Activated CD4-positive, alpha-beta T cell treated with anti-CD3 and anti-CD28 coated beads, Interleukin-2, amount 10 ng/mL, durations not matched to agents 24 days and 14 days (primary cell): ENCODE measurements at regions not wholly inside any gene's neighbourhood (a gene's known extent, or its start where the extent isn't known, plus 50 kb on each side); places are given as distances from the start of the nearest gene placed in this dataset.
"Not testable (repeated sequence)": the region's sequence is repeated elsewhere in the genome, so short reads cannot be mapped to it uniquely, and the experiment has no call there.

Experiments used
- DNase-seq: peaks from one replicate; pipeline ENCODE4 v3.0.0; 2022
- H3K27ac Mint-ChIP-seq: one replicate; pipeline ENCODE4 v1.8.0; 2022; ENCODE audit warnings: mild to moderate bottlenecking, mixed read lengths
- H3K27me3 Mint-ChIP-seq: one replicate; pipeline ENCODE4 v1.8.0; 2022; ENCODE audit warnings: mixed read lengths
- H3K36me3 Mint-ChIP-seq: one replicate; pipeline ENCODE4 v1.8.0; 2022; ENCODE audit warnings: low read depth, mild to moderate bottlenecking, mixed read lengths
- H3K4me1 Mint-ChIP-seq: one replicate; pipeline ENCODE4 v1.8.0; 2021; ENCODE audit warnings: mixed read lengths
- H3K4me3 Mint-ChIP-seq: one replicate; pipeline ENCODE4 v1.8.0; 2022; ENCODE audit warnings: mild to moderate bottlenecking, moderate library complexity, mixed read lengths
- H3K9me3 Mint-ChIP-seq: one replicate; pipeline ENCODE4 v1.8.0; 2021; ENCODE audit warnings: mixed read lengths
- intact Hi-C: fragments of 100-400 bp; cut with micrococcal nuclease; formaldehyde crosslinking; loops from one replicate; pipeline ENCODE4 v1.15.1; 2023

GRCh38 chr3:163547014-163547685, 1531.1 kb downstream of the SI start:
- intact Hi-C loops = no loop called here
- H3K27ac Mint-ChIP-seq = no peak overlapping the region
- no peaks in the 10 kb centered on the region for H3K4me1 Mint-ChIP-seq
- no peaks in the 10 kb centered on the region for H3K9me3 Mint-ChIP-seq
- H3K36me3 Mint-ChIP-seq = no peaks in the 10 kb centered on the region
- no peaks in the 10 kb centered on the region for H3K27me3 Mint-ChIP-seq
- no peak for DNase-seq
- no peak overlapping the region for H3K4me3 Mint-ChIP-seq

- H3K27me3 Mint-ChIP-seq = no peaks in the 10 kb centered on the region
- no peak for DNase-seq
Observed at GRCh38 chr3:163543662-163544061, 1534.6 kb downstream of the SI start.

GRCh38 chr3:163541629-163542028, 1536.7 kb downstream of the SI start:
- Mint-ChIP-seq H3K9me3 (no peaks in the 10 kb centered on the region), H3K4me1 (no peaks in the 10 kb centered on the region), H3K27ac (no peak overlapping the region), H3K27me3 (no peaks in the 10 kb centered on the region), H3K4me3 (no peak overlapping the region), H3K36me3 (no peaks in the 10 kb centered on the region)
- intact Hi-C loops = no loop called here
- no peak for DNase-seq

More at GRCh38 chr3:163543662-163544061, 1534.6 kb downstream of the SI start:
- H3K4me3 Mint-ChIP-seq = no peak overlapping the region
- intact Hi-C loops = no loop called here
- no peaks in the 10 kb centered on the region for H3K4me1 Mint-ChIP-seq
- no peak overlapping the region for H3K27ac Mint-ChIP-seq
- no peaks in the 10 kb centered on the region for H3K9me3 Mint-ChIP-seq
- no peaks in the 10 kb centered on the region for H3K36me3 Mint-ChIP-seq

- Mint-ChIP-seq H3K27me3 (no peaks in the 10 kb centered on the region), H3K4me3 (no peak overlapping the region), H3K4me1 (no peaks in the 10 kb centered on the region), H3K9me3 (no peaks in the 10 kb centered on the region), H3K36me3 (no peaks in the 10 kb centered on the region), H3K27ac (no peak overlapping the region)
- DNase-seq = no peak
- intact Hi-C loops = no loop called here
Observed at GRCh38 chr3:163538387-163538786, 1539.9 kb downstream of the SI start.

- intact Hi-C loops = no loop called here
- no peaks in the 10 kb centered on the region for H3K4me1 Mint-ChIP-seq
- H3K9me3 Mint-ChIP-seq = peaks cover 3% of the 10 kb centered on the region
- DNase-seq = no peak
- no peaks in the 10 kb centered on the region for H3K36me3 Mint-ChIP-seq
- no peak overlapping the region for H3K27ac Mint-ChIP-seq
- no peak overlapping the region for H3K4me3 Mint-ChIP-seq
- no peaks in the 10 kb centered on the region for H3K27me3 Mint-ChIP-seq
Observed at GRCh38 chr3:163533381-163533780, 1544.9 kb downstream of the SI start.

- Mint-ChIP-seq H3K9me3 (no peaks in the 10 kb centered on the region), H3K27ac (no peak overlapping the region), H3K36me3 (no peaks in the 10 kb centered on the region), H3K4me3 (no peak overlapping the region), H3K4me1 (no peaks in the 10 kb centered on the region), H3K27me3 (no peaks in the 10 kb centered on the region)
- no peak for DNase-seq
- intact Hi-C loops = no loop called here
Observed at GRCh38 chr3:163523375-163523774, 1554.9 kb downstream of the SI start.

- intact Hi-C loops = no loop called here
- no peak for DNase-seq
- H3K4me3 Mint-ChIP-seq = no peak overlapping the region
- H3K4me1 Mint-ChIP-seq = no peaks in the 10 kb centered on the region
- no peaks in the 10 kb centered on the region for H3K9me3 Mint-ChIP-seq
- no peak overlapping the region for H3K27ac Mint-ChIP-seq
- H3K36me3 Mint-ChIP-seq = no peaks in the 10 kb centered on the region
- no peaks in the 10 kb centered on the region for H3K27me3 Mint-ChIP-seq
Observed at GRCh38 chr3:163521261-163521660, 1557.0 kb downstream of the SI start.

- H3K9me3 Mint-ChIP-seq = no peaks in the 10 kb centered on the region
- no peaks in the 10 kb centered on the region for H3K27me3 Mint-ChIP-seq
- no peak for DNase-seq
- no peak overlapping the region for H3K27ac Mint-ChIP-seq
- intact Hi-C loops = no loop called here
- no peaks in the 10 kb centered on the region for H3K36me3 Mint-ChIP-seq
- H3K4me1 Mint-ChIP-seq = no peaks in the 10 kb centered on the region
- no peak overlapping the region for H3K4me3 Mint-ChIP-seq
Observed at GRCh38 chr3:163518065-163518464, 1560.2 kb downstream of the SI start.

GRCh38 chr3:163513149-163513657, 1565.1 kb downstream of the SI start:
- no peak overlapping the region for H3K4me3 Mint-ChIP-seq
- no peak for DNase-seq
- no peaks in the 10 kb centered on the region for H3K4me1 Mint-ChIP-seq
- no peaks in the 10 kb centered on the region for H3K9me3 Mint-ChIP-seq
- no peaks in the 10 kb centered on the region for H3K27me3 Mint-ChIP-seq
- intact Hi-C loops = no loop called here
- H3K27ac Mint-ChIP-seq = no peak overlapping the region
- no peaks in the 10 kb centered on the region for H3K36me3 Mint-ChIP-seq

GRCh38 chr3:163508206-163508605, 1570.1 kb downstream of the SI start:
- DNase-seq = no peak
- no peaks in the 10 kb centered on the region for H3K4me1 Mint-ChIP-seq
- intact Hi-C loops = no loop called here
- H3K27me3 Mint-ChIP-seq = no peaks in the 10 kb centered on the region
- no peak overlapping the region for H3K27ac Mint-ChIP-seq
- no peaks in the 10 kb centered on the region for H3K36me3 Mint-ChIP-seq
- H3K9me3 Mint-ChIP-seq = no peaks in the 10 kb centered on the region
- no peak overlapping the region for H3K4me3 Mint-ChIP-seq

GRCh38 chr3:163504974-163505373, 1573.3 kb downstream of the SI start:
- Mint-ChIP-seq H3K27ac (no peak overlapping the region), H3K9me3 (no peaks in the 10 kb centered on the region), H3K4me3 (no peak overlapping the region), H3K27me3 (no peaks in the 10 kb centered on the region), H3K4me1 (no peaks in the 10 kb centered on the region), H3K36me3 (no peaks in the 10 kb centered on the region)
- intact Hi-C loops = no loop called here
- DNase-seq = no peak

GRCh38 chr3:163499736-163500219, 1578.5 kb downstream of the SI start:
- not testable (repeated sequence) for DNase-seq, H3K9me3 Mint-ChIP-seq, H3K36me3 Mint-ChIP-seq, H3K4me1 Mint-ChIP-seq, H3K4me3 Mint-ChIP-seq, H3K27ac Mint-ChIP-seq, H3K27me3 Mint-ChIP-seq
- intact Hi-C loops = loop anchor here (10.0 kb wide), 1 partner anchor 445 kb away; no protein-coding TSS in a partner anchor

- H3K27me3 Mint-ChIP-seq, H3K4me1 Mint-ChIP-seq, DNase-seq, H3K27ac Mint-ChIP-seq, H3K4me3 Mint-ChIP-seq, H3K36me3 Mint-ChIP-seq, H3K9me3 Mint-ChIP-seq: not testable (repeated sequence)
- intact Hi-C loops = loop anchor here (10.0 kb wide), 1 partner anchor 444 kb away; no protein-coding TSS in a partner anchor
Observed at GRCh38 chr3:163498842-163499735, 1579.2 kb downstream of the SI start.

- Mint-ChIP-seq H3K27ac (no peak overlapping the region), H3K36me3 (no peaks in the 10 kb centered on the region), H3K27me3 (no peaks in the 10 kb centered on the region), H3K9me3 (no peaks in the 10 kb centered on the region), H3K4me1 (no peaks in the 10 kb centered on the region), H3K4me3 (no peak overlapping the region)
- intact Hi-C loops = loop anchor here (10.0 kb wide), 1 partner anchor 437 kb away; no protein-coding TSS in a partner anchor
- DNase-seq = no peak
Observed at GRCh38 chr3:163491714-163492113, 1586.6 kb downstream of the SI start.
